Activated CD8-positive, alpha-beta T cell treated with anti-CD3 and anti-CD28 coated beads, Interleukin-2, amount 10 ng/mL, durations not matched to agents 7 days and 5 days (primary cell): ENCODE measurements at regions not wholly inside any gene's neighbourhood (a gene's known extent, or its start where the extent isn't known, plus 50 kb on each side); places are given as distances from the start of the nearest gene placed in this dataset.

ENCODE experiments used
- ATAC-seq: fragments of 150-1000 bp; cut with Tn5 transposase; one replicate; pipeline ENCODE4 v1.10.0; 2021; ENCODE audit warnings: moderate library complexity
- CTCF ChIA-PET: fragments of 350-600 bp; sonication (Branson Sonifier 250); formaldehyde crosslinking; loops from one replicate; lab custom pipeline; 2021; ENCODE audit warnings: antibody characterized with exemption; lab: Charles Lee
- POLR2A ChIA-PET: fragments of 350-600 bp; sonication (Branson Sonifier 250); formaldehyde crosslinking; loops from one replicate; lab custom pipeline; 2021; ENCODE audit warnings: antibody characterized with exemption; lab: Charles Lee
- DNase-seq: peaks from one replicate; pipeline ENCODE4 v3.0.0-alpha.2; 2020
- H3K27ac Mint-ChIP-seq: one replicate; pipeline ENCODE4 v1.8.0; 2021; ENCODE audit warnings: mild to moderate bottlenecking, mixed read lengths
- H3K27me3 Mint-ChIP-seq: one replicate; pipeline ENCODE4 v1.8.0; 2021; ENCODE audit warnings: low read depth, mixed read lengths
- H3K36me3 Mint-ChIP-seq: one replicate; pipeline ENCODE4 v1.8.0; 2021; ENCODE audit warnings: low read depth, mixed read lengths
- H3K4me1 Mint-ChIP-seq: one replicate; pipeline ENCODE4 v1.8.0; 2021; ENCODE audit warnings: low read depth, mixed read lengths
- H3K4me3 Mint-ChIP-seq: one replicate; pipeline ENCODE4 v1.8.0; 2021; ENCODE audit warnings: mild to moderate bottlenecking, mixed read lengths
- H3K9me3 Mint-ChIP-seq: one replicate; pipeline ENCODE4 v1.8.0; 2022; ENCODE audit warnings: mixed read lengths; ENCODE audit not compliant: insufficient read depth

GRCh38 chr2:129723277-129724020 lies 256.0 kb upstream of the RAB6C start:
- no peaks in the 10 kb centered on the region for H3K9me3 Mint-ChIP-seq
- no peaks in the 10 kb centered on the region for H3K36me3 Mint-ChIP-seq
- no peak overlapping the region for H3K27ac Mint-ChIP-seq
- no peak overlapping the region for H3K4me3 Mint-ChIP-seq
- no peaks in the 10 kb centered on the region for H3K4me1 Mint-ChIP-seq
- DNase-seq (no peak), ATAC-seq (no peak)
- POLR2A ChIA-PET: no interaction called here
- no peaks in the 10 kb centered on the region for H3K27me3 Mint-ChIP-seq
- CTCF ChIA-PET: no interaction called here

GRCh38 chr2:129724021-129724757 lies 255.3 kb upstream of the RAB6C start:
- Mint-ChIP-seq H3K36me3 (no peaks in the 10 kb centered on the region), H3K4me1 (no peaks in the 10 kb centered on the region), H3K27ac (no peak overlapping the region), H3K27me3 (no peaks in the 10 kb centered on the region), H3K9me3 (no peaks in the 10 kb centered on the region), H3K4me3 (no peak overlapping the region)
- ATAC-seq (no peak), DNase-seq (no peak)
- ChIA-PET CTCF (no interaction called here), POLR2A (no interaction called here)

- H3K4me1 Mint-ChIP-seq: no peaks in the 10 kb centered on the region
- H3K4me3 Mint-ChIP-seq: no peak overlapping the region
- no peak overlapping the region for H3K27ac Mint-ChIP-seq
- CTCF ChIA-PET: no interaction called here
- no peaks in the 10 kb centered on the region for H3K9me3 Mint-ChIP-seq
- H3K36me3 Mint-ChIP-seq: no peaks in the 10 kb centered on the region
- ATAC-seq: no peak
- no peaks in the 10 kb centered on the region for H3K27me3 Mint-ChIP-seq
- DNase-seq: no peak
- POLR2A ChIA-PET: no interaction called here
Observed at GRCh38 chr2:129726216-129726615, 253.2 kb upstream of the RAB6C start.

- no peaks in the 10 kb centered on the region for H3K36me3 Mint-ChIP-seq
- no peaks in the 10 kb centered on the region for H3K9me3 Mint-ChIP-seq
- DNase-seq (no peak), ATAC-seq (no peak)
- H3K27ac Mint-ChIP-seq: no peak overlapping the region
- H3K4me3 Mint-ChIP-seq: no peak overlapping the region
- POLR2A ChIA-PET: no interaction called here
- CTCF ChIA-PET: no interaction called here
- no peaks in the 10 kb centered on the region for H3K27me3 Mint-ChIP-seq
- H3K4me1 Mint-ChIP-seq: no peaks in the 10 kb centered on the region
Observed at GRCh38 chr2:129727286-129727685, 252.2 kb upstream of the RAB6C start.

GRCh38 chr2:129728035-129728972 lies 251.2 kb upstream of the RAB6C start:
- H3K36me3 Mint-ChIP-seq: no peaks in the 10 kb centered on the region
- H3K27ac Mint-ChIP-seq: no peak overlapping the region
- ChIA-PET CTCF (no interaction called here), POLR2A (no interaction called here)
- H3K4me3 Mint-ChIP-seq: no peak overlapping the region
- no peaks in the 10 kb centered on the region for H3K27me3 Mint-ChIP-seq
- ATAC-seq (no peak), DNase-seq (no peak)
- no peaks in the 10 kb centered on the region for H3K9me3 Mint-ChIP-seq
- no peaks in the 10 kb centered on the region for H3K4me1 Mint-ChIP-seq

GRCh38 chr2:129729011-129729410 lies 250.5 kb upstream of the RAB6C start:
- Mint-ChIP-seq H3K27me3 (no peaks in the 10 kb centered on the region), H3K9me3 (no peaks in the 10 kb centered on the region), H3K4me1 (no peaks in the 10 kb centered on the region), H3K36me3 (no peaks in the 10 kb centered on the region), H3K27ac (no peak overlapping the region), H3K4me3 (no peak overlapping the region)
- ChIA-PET POLR2A (no interaction called here), CTCF (no interaction called here)
- DNase-seq (no peak), ATAC-seq (no peak)

- Mint-ChIP-seq H3K9me3 (no peaks in the 10 kb centered on the region), H3K4me1 (no peaks in the 10 kb centered on the region), H3K36me3 (no peaks in the 10 kb centered on the region), H3K4me3 (no peak overlapping the region), H3K27ac (no peak overlapping the region), H3K27me3 (no peaks in the 10 kb centered on the region)
- DNase-seq (no peak), ATAC-seq (no peak)
- ChIA-PET POLR2A (no interaction called here), CTCF (no interaction called here)
Observed at GRCh38 chr2:129729646-129730045, 249.8 kb upstream of the RAB6C start.

GRCh38 chr2:129730979-129731378 lies 248.5 kb upstream of the RAB6C start:
- ChIA-PET CTCF (no interaction called here), POLR2A (no interaction called here)
- H3K27ac Mint-ChIP-seq: no peak overlapping the region
- no peak for ATAC-seq
- no peak for DNase-seq
- no peak overlapping the region for H3K4me3 Mint-ChIP-seq
- no peaks in the 10 kb centered on the region for H3K36me3 Mint-ChIP-seq
- H3K4me1 Mint-ChIP-seq: no peaks in the 10 kb centered on the region
- H3K27me3 Mint-ChIP-seq: no peaks in the 10 kb centered on the region
- no peaks in the 10 kb centered on the region for H3K9me3 Mint-ChIP-seq

GRCh38 chr2:129731907-129732629 lies 247.4 kb upstream of the RAB6C start:
- ChIA-PET POLR2A (no interaction called here), CTCF (no interaction called here)
- ATAC-seq (no peak), DNase-seq (no peak)
- Mint-ChIP-seq H3K4me3 (no peak overlapping the region), H3K27ac (no peak overlapping the region), H3K4me1 (no peaks in the 10 kb centered on the region), H3K27me3 (no peaks in the 10 kb centered on the region), H3K9me3 (no peaks in the 10 kb centered on the region), H3K36me3 (no peaks in the 10 kb centered on the region)

- Mint-ChIP-seq H3K4me1 (no peaks in the 10 kb centered on the region), H3K27ac (no peak overlapping the region), H3K4me3 (no peak overlapping the region), H3K9me3 (no peaks in the 10 kb centered on the region), H3K36me3 (no peaks in the 10 kb centered on the region), H3K27me3 (no peaks in the 10 kb centered on the region)
- ATAC-seq (no peak), DNase-seq (no peak)
- ChIA-PET POLR2A (no interaction called here), CTCF (no interaction called here)
Observed at GRCh38 chr2:129732630-129733026, 246.8 kb upstream of the RAB6C start.

- H3K4me3 Mint-ChIP-seq: no peak overlapping the region
- no peaks in the 10 kb centered on the region for H3K4me1 Mint-ChIP-seq
- no peak overlapping the region for H3K27ac Mint-ChIP-seq
- no peaks in the 10 kb centered on the region for H3K9me3 Mint-ChIP-seq
- no peaks in the 10 kb centered on the region for H3K27me3 Mint-ChIP-seq
- H3K36me3 Mint-ChIP-seq: no peaks in the 10 kb centered on the region
- ATAC-seq: no peak
- POLR2A ChIA-PET: no interaction called here
- no peak for DNase-seq
- CTCF ChIA-PET: no interaction called here
Observed at GRCh38 chr2:129733041-129733440, 246.4 kb upstream of the RAB6C start.
